ENCODE measurements at regions not wholly inside any gene's neighbourhood (a gene's known extent, or its start where the extent isn't known, plus 50 kb on each side); places are given as distances from the start of the nearest gene placed in this dataset.

DNA sequence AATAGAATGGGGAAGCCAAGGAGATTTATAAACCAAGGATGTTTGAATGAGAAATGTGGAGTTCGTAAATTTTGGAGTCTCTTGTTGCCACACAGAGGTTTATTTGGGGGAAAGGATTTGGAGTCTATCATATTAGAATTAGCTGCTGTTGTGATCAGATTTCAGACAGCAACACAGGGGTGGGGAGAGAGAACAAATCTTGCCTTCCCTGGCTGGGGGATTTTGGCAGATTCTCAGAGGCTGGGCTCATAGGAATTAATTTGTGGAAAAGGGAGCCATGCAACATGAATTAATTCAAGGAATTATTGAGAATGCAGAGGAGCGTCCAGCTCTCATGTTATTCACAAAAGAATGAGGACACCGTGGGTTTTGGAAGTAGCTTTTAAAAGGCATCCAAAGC lies 73.9 kb upstream of the PRMT8 start:
- no peak for TF ChIP-seq OSR1 (CRISPR knock-in tag; IDR thresholded peaks at IDR 0.05)
- TF ChIP-seq ZFP3 (CRISPR knock-in tag; IDR thresholded peaks at IDR 0.05), result no peak
- ATAC-seq, result no peak

DNA sequence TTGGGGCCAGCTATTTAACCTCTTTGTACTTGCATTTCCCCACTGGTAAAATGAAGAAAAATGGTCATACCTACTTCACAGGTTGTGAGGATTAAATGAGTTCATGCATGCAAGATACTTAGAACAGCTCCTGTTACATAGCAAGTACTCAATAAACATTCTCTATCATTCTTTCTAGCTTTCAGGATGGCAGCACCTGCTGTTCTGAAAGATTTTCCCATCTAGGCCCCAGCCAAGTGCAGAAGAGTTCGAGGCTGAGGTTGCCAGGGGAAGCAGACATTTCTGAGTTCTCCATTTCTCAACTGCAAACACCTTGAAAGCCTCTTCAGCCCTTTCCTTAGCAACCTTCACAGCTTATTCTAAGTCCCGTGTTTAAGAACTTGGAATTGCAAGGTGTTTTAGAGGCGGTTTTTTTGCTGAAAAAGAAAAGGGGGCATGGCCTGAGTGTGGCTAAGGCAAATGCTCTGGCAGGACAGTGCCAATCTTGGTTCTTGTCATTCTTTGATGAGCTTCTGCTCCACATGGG lies 73.0 kb upstream of the PRMT8 start:
- TF ChIP-seq, protein P1, sequence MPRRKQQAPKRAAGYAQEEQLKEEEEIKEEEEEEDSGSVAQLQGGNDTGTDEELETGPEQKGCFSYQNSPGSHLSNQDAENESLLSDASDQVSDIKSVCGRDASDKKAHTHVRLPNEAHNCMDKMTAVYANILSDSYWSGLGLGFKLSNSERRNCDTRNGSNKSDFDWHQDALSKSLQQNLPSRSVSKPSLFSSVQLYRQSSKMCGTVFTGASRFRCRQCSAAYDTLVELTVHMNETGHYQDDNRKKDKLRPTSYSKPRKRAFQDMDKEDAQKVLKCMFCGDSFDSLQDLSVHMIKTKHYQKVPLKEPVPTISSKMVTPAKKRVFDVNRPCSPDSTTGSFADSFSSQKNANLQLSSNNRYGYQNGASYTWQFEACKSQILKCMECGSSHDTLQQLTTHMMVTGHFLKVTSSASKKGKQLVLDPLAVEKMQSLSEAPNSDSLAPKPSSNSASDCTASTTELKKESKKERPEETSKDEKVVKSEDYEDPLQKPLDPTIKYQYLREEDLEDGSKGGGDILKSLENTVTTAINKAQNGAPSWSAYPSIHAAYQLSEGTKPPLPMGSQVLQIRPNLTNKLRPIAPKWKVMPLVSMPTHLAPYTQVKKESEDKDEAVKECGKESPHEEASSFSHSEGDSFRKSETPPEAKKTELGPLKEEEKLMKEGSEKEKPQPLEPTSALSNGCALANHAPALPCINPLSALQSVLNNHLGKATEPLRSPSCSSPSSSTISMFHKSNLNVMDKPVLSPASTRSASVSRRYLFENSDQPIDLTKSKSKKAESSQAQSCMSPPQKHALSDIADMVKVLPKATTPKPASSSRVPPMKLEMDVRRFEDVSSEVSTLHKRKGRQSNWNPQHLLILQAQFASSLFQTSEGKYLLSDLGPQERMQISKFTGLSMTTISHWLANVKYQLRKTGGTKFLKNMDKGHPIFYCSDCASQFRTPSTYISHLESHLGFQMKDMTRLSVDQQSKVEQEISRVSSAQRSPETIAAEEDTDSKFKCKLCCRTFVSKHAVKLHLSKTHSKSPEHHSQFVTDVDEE (CRISPR knock-in tag; IDR thresholded peaks at IDR 0.05), result no peak
- TF ChIP-seq CSDC2 (CRISPR knock-in tag; IDR thresholded peaks at IDR 0.05), result no peak
- TF ChIP-seq, protein P2, sequence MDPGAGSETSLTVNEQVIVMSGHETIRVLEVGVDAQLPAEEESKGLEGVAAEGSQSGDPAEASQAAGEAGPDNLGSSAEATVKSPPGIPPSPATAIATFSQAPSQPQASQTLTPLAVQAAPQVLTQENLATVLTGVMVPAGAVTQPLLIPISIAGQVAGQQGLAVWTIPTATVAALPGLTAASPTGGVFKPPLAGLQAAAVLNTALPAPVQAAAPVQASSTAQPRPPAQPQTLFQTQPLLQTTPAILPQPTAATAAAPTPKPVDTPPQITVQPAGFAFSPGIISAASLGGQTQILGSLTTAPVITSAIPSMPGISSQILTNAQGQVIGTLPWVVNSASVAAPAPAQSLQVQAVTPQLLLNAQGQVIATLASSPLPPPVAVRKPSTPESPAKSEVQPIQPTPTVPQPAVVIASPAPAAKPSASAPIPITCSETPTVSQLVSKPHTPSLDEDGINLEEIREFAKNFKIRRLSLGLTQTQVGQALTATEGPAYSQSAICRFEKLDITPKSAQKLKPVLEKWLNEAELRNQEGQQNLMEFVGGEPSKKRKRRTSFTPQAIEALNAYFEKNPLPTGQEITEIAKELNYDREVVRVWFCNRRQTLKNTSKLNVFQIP (CRISPR knock-in tag; IDR thresholded peaks at IDR 0.05; ENCODE audit: borderline replicate concordance, low read depth), result no peak
- no peak for TF ChIP-seq ISL1 (CRISPR knock-in tag; IDR thresholded peaks at IDR 0.05)
- no peak for TF ChIP-seq OSR1 (CRISPR knock-in tag; IDR thresholded peaks at IDR 0.05)
- TF ChIP-seq GLIS3 (CRISPR knock-in tag; IDR thresholded peaks at IDR 0.05), result no peak
- TF ChIP-seq ZNF70 (CRISPR knock-in tag; IDR thresholded peaks at IDR 0.05), result no peak
- TF ChIP-seq SNAI2 (CRISPR knock-in tag; IDR thresholded peaks at IDR 0.05), result no peak
- no peak for TF ChIP-seq BACH2 (CRISPR knock-in tag; IDR thresholded peaks at IDR 0.05; ENCODE audit: borderline replicate concordance)
- no peak for TF ChIP-seq PPARA (CRISPR knock-in tag; IDR thresholded peaks at IDR 0.05; ENCODE audit: borderline replicate concordance)
- TF ChIP-seq, protein P3, sequence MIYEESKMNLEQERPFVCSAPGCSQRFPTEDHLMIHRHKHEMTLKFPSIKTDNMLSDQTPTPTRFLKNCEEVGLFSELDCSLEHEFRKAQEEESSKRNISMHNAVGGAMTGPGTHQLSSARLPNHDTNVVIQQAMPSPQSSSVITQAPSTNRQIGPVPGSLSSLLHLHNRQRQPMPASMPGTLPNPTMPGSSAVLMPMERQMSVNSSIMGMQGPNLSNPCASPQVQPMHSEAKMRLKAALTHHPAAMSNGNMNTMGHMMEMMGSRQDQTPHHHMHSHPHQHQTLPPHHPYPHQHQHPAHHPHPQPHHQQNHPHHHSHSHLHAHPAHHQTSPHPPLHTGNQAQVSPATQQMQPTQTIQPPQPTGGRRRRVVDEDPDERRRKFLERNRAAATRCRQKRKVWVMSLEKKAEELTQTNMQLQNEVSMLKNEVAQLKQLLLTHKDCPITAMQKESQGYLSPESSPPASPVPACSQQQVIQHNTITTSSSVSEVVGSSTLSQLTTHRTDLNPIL (CRISPR knock-in tag; IDR thresholded peaks at IDR 0.05; ENCODE audit: low read depth), result no peak
- no peak for ATAC-seq

DNA sequence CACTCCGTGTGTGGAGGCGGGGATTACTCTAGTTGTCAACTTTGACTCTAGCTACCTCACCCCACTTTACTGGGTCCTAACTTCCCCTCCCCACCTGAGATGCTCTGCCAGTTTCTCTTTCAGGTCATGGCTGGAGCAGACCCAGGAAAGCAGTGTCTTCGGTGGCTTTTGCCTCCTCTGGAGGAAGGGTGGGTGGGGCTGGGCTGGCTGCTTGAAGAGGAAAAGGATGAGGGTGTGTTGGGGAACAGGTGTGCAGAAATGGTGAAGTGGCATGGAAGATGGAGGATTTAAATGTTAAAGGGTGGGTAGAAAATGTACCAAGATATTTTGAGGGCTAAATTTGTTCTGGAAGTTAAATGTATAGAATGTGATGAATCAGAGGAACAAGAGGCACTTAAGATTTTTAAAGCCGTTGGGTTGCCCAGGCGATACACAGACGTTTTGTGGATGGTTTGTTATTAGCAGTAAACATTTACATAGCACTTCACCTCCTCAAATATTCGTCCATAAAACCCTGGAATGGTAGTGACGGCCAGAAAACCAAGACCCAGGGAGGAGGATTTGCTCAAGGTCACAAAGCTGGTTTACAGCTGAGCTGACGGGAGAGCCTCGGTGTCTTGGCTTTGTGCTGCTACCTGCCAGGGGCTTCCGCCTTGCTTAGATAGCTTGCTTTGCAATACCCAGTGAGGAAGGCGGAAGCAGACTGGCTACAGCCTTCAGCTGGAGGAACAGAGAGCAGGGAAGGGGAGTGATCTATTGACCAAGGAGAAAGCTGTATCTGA lies 72.2 kb upstream of the PRMT8 start:
- ATAC-seq, result no peak
- TF ChIP-seq ZC3H10 (CRISPR knock-in tag; IDR thresholded peaks at IDR 0.05) (no peak), PPARA (CRISPR knock-in tag; IDR thresholded peaks at IDR 0.05; ENCODE audit: borderline replicate concordance) (no peak), ZFP3 (CRISPR knock-in tag; IDR thresholded peaks at IDR 0.05) (no peak), ZNF8 (CRISPR knock-in tag; IDR thresholded peaks at IDR 0.05) (no peak), TOX (CRISPR knock-in tag; IDR thresholded peaks at IDR 0.05; ENCODE audit: borderline replicate concordance) (no peak), ESRRG (CRISPR knock-in tag; IDR thresholded peaks at IDR 0.05) (no peak), OSR1 (CRISPR knock-in tag; IDR thresholded peaks at IDR 0.05) (no peak), ARNTL (CRISPR knock-in tag; IDR thresholded peaks at IDR 0.05; ENCODE audit: borderline replicate concordance, low read depth) (no peak)
- TF ChIP-seq, protein P2 (CRISPR knock-in tag; IDR thresholded peaks at IDR 0.05; ENCODE audit: borderline replicate concordance, low read depth), result no peak
- TF ChIP-seq, protein P3 (CRISPR knock-in tag; IDR thresholded peaks at IDR 0.05; ENCODE audit: low read depth), result no peak

DNA sequence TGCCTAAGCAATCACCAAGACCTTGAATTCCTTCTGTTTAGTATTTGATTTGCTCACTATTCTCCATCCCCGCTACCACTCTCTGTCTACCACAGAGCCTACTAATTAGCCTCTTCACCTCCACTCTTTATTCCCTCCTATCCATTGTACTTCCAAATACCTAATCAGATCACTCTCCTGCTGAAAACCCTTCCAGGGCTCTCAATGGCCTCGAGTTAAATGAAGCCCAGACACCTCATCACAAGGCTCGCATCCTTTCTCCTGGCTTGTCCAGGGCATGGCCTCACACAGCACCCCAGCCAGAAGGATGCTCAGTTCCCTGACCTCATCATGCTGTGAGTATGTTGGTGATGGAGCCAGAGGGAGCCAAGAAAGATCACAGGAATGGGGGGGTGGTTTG lies 71.4 kb upstream of the PRMT8 start:
- no peak for ATAC-seq
- TF ChIP-seq TCF4 (CRISPR knock-in tag; IDR thresholded peaks at IDR 0.05; ENCODE audit: borderline replicate concordance) (no peak), ISL1 (CRISPR knock-in tag; IDR thresholded peaks at IDR 0.05) (no peak), ZNF8 (CRISPR knock-in tag; IDR thresholded peaks at IDR 0.05) (no peak), ZFP30 (CRISPR knock-in tag; IDR thresholded peaks at IDR 0.05) (no peak), OSR1 (CRISPR knock-in tag; IDR thresholded peaks at IDR 0.05) (no peak), ZC3H10 (CRISPR knock-in tag; IDR thresholded peaks at IDR 0.05) (no peak), ZNF70 (CRISPR knock-in tag; IDR thresholded peaks at IDR 0.05) (no peak), ZNF565 (CRISPR knock-in tag; conservative IDR thresholded peaks at IDR 0.05; ENCODE audit: low read depth) (no peak)
- TF ChIP-seq, protein P3 (CRISPR knock-in tag; IDR thresholded peaks at IDR 0.05; ENCODE audit: low read depth), result no peak
- TF ChIP-seq, protein P4, sequence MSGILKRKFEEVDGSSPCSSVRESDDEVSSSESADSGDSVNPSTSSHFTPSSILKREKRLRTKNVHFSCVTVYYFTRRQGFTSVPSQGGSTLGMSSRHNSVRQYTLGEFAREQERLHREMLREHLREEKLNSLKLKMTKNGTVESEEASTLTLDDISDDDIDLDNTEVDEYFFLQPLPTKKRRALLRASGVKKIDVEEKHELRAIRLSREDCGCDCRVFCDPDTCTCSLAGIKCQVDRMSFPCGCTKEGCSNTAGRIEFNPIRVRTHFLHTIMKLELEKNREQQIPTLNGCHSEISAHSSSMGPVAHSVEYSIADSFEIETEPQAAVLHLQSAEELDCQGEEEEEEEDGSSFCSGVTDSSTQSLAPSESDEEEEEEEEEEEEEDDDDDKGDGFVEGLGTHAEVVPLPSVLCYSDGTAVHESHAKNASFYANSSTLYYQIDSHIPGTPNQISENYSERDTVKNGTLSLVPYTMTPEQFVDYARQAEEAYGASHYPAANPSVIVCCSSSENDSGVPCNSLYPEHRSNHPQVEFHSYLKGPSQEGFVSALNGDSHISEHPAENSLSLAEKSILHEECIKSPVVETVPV (CRISPR knock-in tag; IDR thresholded peaks at IDR 0.05), result no peak
- TF ChIP-seq, protein P2 (CRISPR knock-in tag; IDR thresholded peaks at IDR 0.05; ENCODE audit: borderline replicate concordance, low read depth), result no peak

Data from SK-N-SH treated with all-trans-retinoic acid at 6 μM for 48 hours (cell line).